Esophagus squamous epithelium (tissue), 5 donors: ENCODE measurements at regions not wholly inside any gene's neighbourhood (a gene's known extent, or its start where the extent isn't known, plus 50 kb on each side); places are given as distances from the start of the nearest gene placed in this dataset.
"Not testable (repeated sequence)": the region's sequence is repeated elsewhere in the genome, so short reads cannot be mapped to it uniquely, and the experiment has no call there.

Experiments used
- DNase-seq: peaks from one replicate; lab custom pipeline; 2025; lab: John Stamatoyannopoulos, UW
- H3K27ac ChIP-seq, 4 donors: fragments of 200-600 bp; sonication (generic); one replicate each; pipeline ENCODE4 v1.5.1; 2016 to 2019; ENCODE audit warnings: mild to moderate bottlenecking in 1 of 4
- H3K27me3 ChIP-seq, 4 donors: fragments of 200-600 bp; sonication (generic); 1 replicate in 3 of 4; 2 replicates in 1 of 4; pipeline versions ENCODE4 v1.5.1 to v1.6.0; 2017 to 2021; ENCODE audit warnings: antibody characterized with exemption in 1 of 4
- H3K36me3 ChIP-seq, 3 donors: fragments of 200-600 bp; sonication (generic); one replicate each; pipeline ENCODE4 v1.5.1; 2016 to 2019
- H3K4me1 ChIP-seq, 3 donors: fragments of 200-600 bp; sonication (generic); one replicate each; pipeline ENCODE4 v1.5.1; 2017 to 2019
- H3K4me3 ChIP-seq, 4 donors: fragments of 200-600 bp; sonication (generic); 1 replicate in 3 of 4; 2 replicates in 1 of 4; pipeline ENCODE4 v1.5.1; 2016 to 2019; ENCODE audit warnings: mild to moderate bottlenecking in 2 of 4, moderate library complexity in 1 of 4
- H3K9me3 ChIP-seq, 3 donors: fragments of 200-600 bp; sonication (generic); one replicate each; pipeline ENCODE4 v1.5.1; 2016 to 2019
- CTCF ChIP-seq, 6 experiments: fragments of 450-650 bp in 4 of 6; fragments of 200-600 bp in 2 of 6; sonication (generic) in 2 of 6; IDR thresholded peaks; one replicate each; pipeline ENCODE4 v1.5.1; 2016 to 2019; ENCODE audit warnings: antibody characterized with exemption in 6 of 6, mild to moderate bottlenecking in 4 of 6, moderate library complexity in 4 of 6
- POLR2A ChIP-seq, 4 donors: fragments of 450-650 bp; IDR thresholded peaks; one replicate each; pipeline ENCODE4 v1.6.1; 2017; ENCODE audit warnings: antibody characterized with exemption in 4 of 4, mild to moderate bottlenecking in 4 of 4, moderate library complexity in 3 of 4
- WGBS, 2 donors: methylation state at CpG; one replicate each; pipeline ENCODE4 v1.1.5; 2018; 5-methylcytosine and 5-hydroxymethylcytosine counted together
- intact Hi-C: fragments of 100-400 bp; cut with DNase I; formaldehyde crosslinking; loops from one replicate; pipeline ENCODE4 v1.15.0; 2022
- donor health status: DM: yes; HTN: yes; CAD: no.

DNA sequence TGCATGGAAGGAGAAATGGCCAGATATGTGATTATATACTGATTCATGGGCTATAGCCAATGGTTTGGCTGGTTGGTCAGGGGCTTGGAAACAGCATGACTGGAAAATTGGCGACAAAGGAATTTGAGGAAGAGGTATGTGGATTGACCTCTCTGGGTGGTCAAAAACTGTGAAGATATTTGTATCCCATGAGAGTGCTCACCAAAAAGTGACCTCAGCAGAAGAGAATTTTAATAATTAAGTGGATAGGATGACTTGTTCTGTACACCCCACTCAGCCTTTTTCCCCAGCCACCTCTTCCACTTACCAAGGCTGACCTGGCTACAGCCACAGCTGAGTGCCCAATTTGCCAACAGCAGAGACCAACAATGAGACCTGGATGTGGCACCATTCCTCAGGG is 146.7 kb downstream of the GPR37 start:
- WGBS, 2 donors = 70 to 79% methylated on average over 1 of the region's 1 CpG
- H3K36me3 ChIP-seq = no peaks in the 10 kb centered on the region
- no peak overlapping the region for H3K4me3 ChIP-seq
- no peaks in the 10 kb centered on the region for H3K9me3 ChIP-seq
- H3K27me3 ChIP-seq = no peaks in the 10 kb centered on the region
- TF ChIP-seq CTCF (IDR thresholded peaks at IDR 0.05) (no peak), POLR2A (IDR thresholded peaks at IDR 0.05) (no peak)
- H3K27ac ChIP-seq = no peak overlapping the region
- intact Hi-C loops = no loop called here
- DNase-seq = no peak
- no peaks in the 10 kb centered on the region for H3K4me1 ChIP-seq

DNA sequence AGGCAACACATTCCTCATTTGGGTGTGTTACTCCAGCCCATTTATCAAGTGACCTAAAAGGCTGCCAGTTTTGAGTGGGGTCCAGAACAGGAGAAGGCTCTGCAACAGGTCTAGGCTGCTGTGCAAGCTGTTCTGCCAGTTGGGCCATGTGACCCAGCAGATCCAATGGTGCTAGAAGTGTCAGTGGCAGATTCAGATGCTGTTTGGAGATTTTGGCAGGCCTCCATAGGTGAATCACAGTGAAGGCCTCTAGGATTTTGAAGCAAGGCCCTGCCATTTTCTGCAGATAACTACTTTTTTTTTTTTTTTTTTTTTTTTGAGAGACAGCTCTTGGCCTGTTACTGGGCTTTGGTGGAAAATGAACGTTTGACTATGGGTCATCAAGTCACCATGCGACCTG is 147.5 kb downstream of the GPR37 start:
- H3K36me3 ChIP-seq, DNase-seq, H3K4me3 ChIP-seq, H3K27ac ChIP-seq, intact Hi-C loops, H3K4me1 ChIP-seq, H3K9me3 ChIP-seq, H3K27me3 ChIP-seq: not testable (repeated sequence)
- WGBS, 2 donors = 44 to 67% methylated on average over 2 of the region's 2 CpGs

DNA sequence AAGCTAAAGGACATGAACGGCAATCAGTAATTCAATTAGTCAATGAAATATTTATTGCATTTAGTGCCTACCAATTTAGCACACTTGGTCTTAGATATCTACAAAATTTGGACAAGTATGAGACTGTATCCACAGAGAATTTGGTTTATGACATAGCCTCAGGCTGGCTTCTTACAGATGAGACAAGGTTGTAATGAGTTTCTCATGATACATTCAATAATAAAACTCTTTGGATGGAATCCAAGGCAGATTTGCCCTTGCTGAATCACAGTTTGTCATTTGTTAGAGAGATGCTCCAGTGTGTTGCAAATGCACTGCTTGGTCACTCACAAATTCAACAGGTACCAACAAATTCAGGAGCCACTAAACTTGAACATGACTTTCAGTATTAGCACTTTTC is 162.5 kb downstream of the GPR37 start:
- DNase-seq = no peak
- Histone ChIP-seq H3K36me3 (no peaks in the 10 kb centered on the region), H3K4me3 (no peak overlapping the region), H3K27ac (no peak overlapping the region), H3K4me1 (no peaks in the 10 kb centered on the region), H3K27me3 (no peaks in the 10 kb centered on the region), H3K9me3 (no peaks in the 10 kb centered on the region)
- intact Hi-C loops = no loop called here
- 86 to 90% methylated on average over 1 of the region's 1 CpG for WGBS, 2 donors
- TF ChIP-seq CTCF (IDR thresholded peaks at IDR 0.05) (no peak), POLR2A (IDR thresholded peaks at IDR 0.05) (no peak)

DNA sequence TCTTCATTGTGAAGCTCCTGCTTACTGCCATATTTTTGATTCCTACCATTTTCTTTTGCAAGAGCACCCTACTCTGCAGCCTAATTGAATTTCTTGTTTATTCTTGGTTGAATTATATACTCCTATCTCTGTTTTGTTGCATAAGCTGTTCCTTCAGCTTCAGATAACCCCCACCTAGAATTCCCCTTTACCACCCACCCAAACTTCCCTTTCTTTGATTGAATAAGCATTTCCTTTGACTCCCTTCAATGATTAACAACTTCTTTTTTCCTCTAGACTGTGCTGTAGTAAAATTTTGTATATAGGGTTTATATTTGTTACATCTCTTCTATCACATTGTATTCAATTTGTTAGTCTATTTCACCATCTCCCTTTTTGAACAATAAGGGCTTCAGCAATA is 168.1 kb downstream of the GPR37 start:
- Histone ChIP-seq H3K4me3 (no peak overlapping the region), H3K27me3 (no peaks in the 10 kb centered on the region), H3K27ac (no peak overlapping the region), H3K9me3 (no peaks in the 10 kb centered on the region), H3K4me1 (no peaks in the 10 kb centered on the region), H3K36me3 (no peaks in the 10 kb centered on the region)
- intact Hi-C loops = no loop called here
- DNase-seq = no peak
- no peak for TF ChIP-seq CTCF (IDR thresholded peaks at IDR 0.05)
- no peak for TF ChIP-seq POLR2A (IDR thresholded peaks at IDR 0.05)

DNA sequence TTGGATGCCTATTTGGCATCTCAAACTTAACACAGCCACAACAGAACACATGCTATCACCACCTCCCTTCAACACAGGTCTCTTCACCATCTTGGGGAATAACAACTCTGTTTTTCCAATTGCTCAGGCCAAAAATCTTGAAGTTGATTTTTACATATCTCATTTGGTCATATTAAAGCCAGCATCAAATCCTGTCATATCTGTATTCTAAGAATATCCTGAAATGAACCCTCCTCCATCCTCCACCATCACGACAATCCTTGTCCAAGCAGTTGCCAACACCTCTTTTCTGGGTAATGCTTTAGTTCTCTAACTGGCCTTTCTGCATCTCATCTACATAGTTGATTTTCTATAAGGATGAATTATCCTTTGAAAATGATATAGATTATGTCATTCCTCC is 168.7 kb downstream of the GPR37 start:
- Histone ChIP-seq H3K36me3 (no peaks in the 10 kb centered on the region), H3K4me1 (no peaks in the 10 kb centered on the region), H3K27ac (no peak overlapping the region), H3K9me3 (no peaks in the 10 kb centered on the region), H3K4me3 (no peak overlapping the region), H3K27me3 (no peaks in the 10 kb centered on the region)
- WGBS, 2 donors = 68 to 79% methylated on average over 1 of the region's 1 CpG
- intact Hi-C loops = no loop called here
- DNase-seq = no peak
- TF ChIP-seq POLR2A (IDR thresholded peaks at IDR 0.05) (no peak), CTCF (IDR thresholded peaks at IDR 0.05) (no peak)

DNA sequence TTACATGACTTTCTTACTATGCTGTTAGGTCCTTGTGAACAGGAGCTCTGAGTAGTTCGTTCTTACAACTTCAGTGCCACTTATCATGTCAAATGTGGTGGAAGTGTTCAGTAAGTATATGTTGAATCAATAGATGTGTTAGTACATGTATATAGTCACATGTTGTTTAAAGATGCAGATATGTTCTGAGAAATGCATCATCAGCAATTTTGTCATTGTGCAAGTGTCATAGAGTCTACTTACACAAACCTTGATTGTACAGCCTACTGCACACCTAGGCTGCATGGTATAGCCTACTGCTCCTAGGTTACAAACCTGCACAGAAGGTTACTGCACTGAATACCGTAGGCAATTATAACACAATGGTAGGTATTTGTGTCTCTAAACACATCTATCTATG is 174.8 kb downstream of the GPR37 start:
- H3K4me3 ChIP-seq = no peak overlapping the region
- 73 to 76% methylated on average over 2 of the region's 2 CpGs for WGBS, 2 donors
- no peaks in the 10 kb centered on the region for H3K36me3 ChIP-seq
- no peak for DNase-seq
- TF ChIP-seq POLR2A (IDR thresholded peaks at IDR 0.05) = no peak
- TF ChIP-seq CTCF (IDR thresholded peaks at IDR 0.05) = no peak
- no peak overlapping the region for H3K27ac ChIP-seq
- H3K9me3 ChIP-seq = no peaks in the 10 kb centered on the region
- intact Hi-C loops = no loop called here
- H3K27me3 ChIP-seq = no peaks in the 10 kb centered on the region
- H3K4me1 ChIP-seq = no peaks in the 10 kb centered on the region
